Endothelial cell of umbilical vein (primary cell): ENCODE measurements at regions not wholly inside any gene's neighbourhood (a gene's known extent, or its start where the extent isn't known, plus 50 kb on each side); places are given as distances from the start of the nearest gene placed in this dataset.

Source experiments
- TF ChIP-seq, protein P1 (sequence below), 2 donors: IDR thresholded peaks; 1 replicate in 1 of 2; 2 replicates in 1 of 2; pipeline ENCODE4 v1.5.1; 2011; ENCODE audit warnings: low read length in 2 of 2, mild to moderate bottlenecking in 2 of 2, moderate library complexity in 2 of 2, control low read depth in 1 of 2, inconsistent platforms in 1 of 2, low read depth in 1 of 2; ENCODE audit not compliant: insufficient read depth in 1 of 2; ENCODE audit errors: extremely low read depth in 1 of 2
- TF ChIP-seq, protein P2 (sequence below): IDR thresholded peaks from 2 replicates; pipeline ENCODE4 v1.6.1; 2011; ENCODE audit not compliant: insufficient read depth, insufficient read length

DNA sequence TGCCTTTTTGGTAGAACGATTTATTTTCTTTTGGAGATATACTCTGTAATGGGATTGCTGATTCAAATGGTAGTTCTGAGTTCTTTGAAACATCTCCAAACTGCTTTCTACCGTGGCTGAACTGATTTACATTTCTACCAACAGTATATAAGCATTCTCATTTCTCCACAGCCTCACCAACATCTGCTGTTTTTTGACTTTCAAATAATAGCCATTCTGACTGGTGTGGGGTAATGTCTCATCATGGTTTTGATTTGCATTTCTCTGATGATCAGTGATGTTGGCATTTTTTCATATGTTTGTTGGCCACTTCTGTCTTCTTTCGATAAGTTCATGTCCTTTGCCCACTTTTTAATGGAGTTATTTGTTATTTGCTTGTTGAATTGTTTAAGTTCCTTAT lies 154.0 kb downstream of the ABHD5 start:
- TF ChIP-seq, protein P1, sequence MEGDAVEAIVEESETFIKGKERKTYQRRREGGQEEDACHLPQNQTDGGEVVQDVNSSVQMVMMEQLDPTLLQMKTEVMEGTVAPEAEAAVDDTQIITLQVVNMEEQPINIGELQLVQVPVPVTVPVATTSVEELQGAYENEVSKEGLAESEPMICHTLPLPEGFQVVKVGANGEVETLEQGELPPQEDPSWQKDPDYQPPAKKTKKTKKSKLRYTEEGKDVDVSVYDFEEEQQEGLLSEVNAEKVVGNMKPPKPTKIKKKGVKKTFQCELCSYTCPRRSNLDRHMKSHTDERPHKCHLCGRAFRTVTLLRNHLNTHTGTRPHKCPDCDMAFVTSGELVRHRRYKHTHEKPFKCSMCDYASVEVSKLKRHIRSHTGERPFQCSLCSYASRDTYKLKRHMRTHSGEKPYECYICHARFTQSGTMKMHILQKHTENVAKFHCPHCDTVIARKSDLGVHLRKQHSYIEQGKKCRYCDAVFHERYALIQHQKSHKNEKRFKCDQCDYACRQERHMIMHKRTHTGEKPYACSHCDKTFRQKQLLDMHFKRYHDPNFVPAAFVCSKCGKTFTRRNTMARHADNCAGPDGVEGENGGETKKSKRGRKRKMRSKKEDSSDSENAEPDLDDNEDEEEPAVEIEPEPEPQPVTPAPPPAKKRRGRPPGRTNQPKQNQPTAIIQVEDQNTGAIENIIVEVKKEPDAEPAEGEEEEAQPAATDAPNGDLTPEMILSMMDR (IDR thresholded peaks at IDR 0.05; ENCODE audit: extremely low read depth in 1 of 2, insufficient read depth in 1 of 2, low read depth in 1 of 2, low read length in 2 of 2): no peak
- TF ChIP-seq, protein P2, sequence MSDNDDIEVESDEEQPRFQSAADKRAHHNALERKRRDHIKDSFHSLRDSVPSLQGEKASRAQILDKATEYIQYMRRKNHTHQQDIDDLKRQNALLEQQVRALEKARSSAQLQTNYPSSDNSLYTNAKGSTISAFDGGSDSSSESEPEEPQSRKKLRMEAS: no peak
